Testis (tissue), 2 donors: ENCODE measurements at regions not wholly inside any gene's neighbourhood (a gene's known extent, or its start where the extent isn't known, plus 50 kb on each side); places are given as distances from the start of the nearest gene placed in this dataset.

ENCODE experiments used
- CTCF ChIP-seq, 3 experiments: fragments of 450-650 bp in 2 of 3; fragments of 200-600 bp in 1 of 3; sonication (generic) in 1 of 3; IDR thresholded peaks; one replicate each; pipeline ENCODE4 v1.5.1; 2016 to 2019; ENCODE audit warnings: antibody characterized with exemption in 3 of 3, mild to moderate bottlenecking in 2 of 3, moderate library complexity in 1 of 3
- POLR2A ChIP-seq: fragments of 450-650 bp; IDR thresholded peaks from one replicate; pipeline ENCODE4 v1.6.1; 2017; ENCODE audit warnings: antibody characterized with exemption, mild to moderate bottlenecking, moderate library complexity

- TF ChIP-seq POLR2A: no peak
- TF ChIP-seq CTCF (IDR thresholded peaks at IDR 0.05): no peak
Observed at GRCh38 chr3:117868766-117869165, 1159.2 kb downstream of the TUSC7 start.
